ENCODE measurements at regions not wholly inside any gene's neighbourhood (a gene's known extent, or its start where the extent isn't known, plus 50 kb on each side); places are given as distances from the start of the nearest gene placed in this dataset.
"Not testable (repeated sequence)": the region's sequence is repeated elsewhere in the genome, so short reads cannot be mapped to it uniquely, and the experiment has no call there.

- TF ChIP-seq CTCF (IDR thresholded peaks at IDR 0.05) = no peak
- no peak for TF ChIP-seq POLR2A (IDR thresholded peaks at IDR 0.05)
- H3K9me3 ChIP-seq = no peaks in the 10 kb centered on the region
- no peak for ATAC-seq
- H3K4me1 ChIP-seq = no peaks in the 10 kb centered on the region
- DNase-seq = no peak
- intact Hi-C loops (cut with DNase I) = no loop called here
- H3K27ac ChIP-seq = no peak overlapping the region
- H3K36me3 ChIP-seq (replicated peaks in 1 of 2; ENCODE audit: insufficient read depth in 1 of 2, low read depth in 2 of 2) = no peaks in the 10 kb centered on the region
- no peaks in the 10 kb centered on the region for H3K27me3 ChIP-seq
- WGBS, 2 donors = 34 to 38% methylated on average over 1 of the region's 1 CpG
- no peak overlapping the region for H3K4me3 ChIP-seq
Measured at GRCh38 chr12:90809940-90810339, 145.0 kb downstream of the CCER1 start.

- no peaks in the 10 kb centered on the region for H3K4me1 ChIP-seq
- H3K9me3 ChIP-seq = no peaks in the 10 kb centered on the region
- no peak overlapping the region for H3K4me3 ChIP-seq
- no peak overlapping the region for H3K27ac ChIP-seq
- ATAC-seq (no peak), DNase-seq (no peak)
- intact Hi-C loops (cut with DNase I) = no loop called here
- no peaks in the 10 kb centered on the region for H3K36me3 ChIP-seq (replicated peaks in 1 of 2; ENCODE audit: insufficient read depth in 1 of 2, low read depth in 2 of 2)
- 64 to 77% methylated on average over 3 of the region's 3 CpGs for WGBS, 2 donors
- TF ChIP-seq POLR2A (IDR thresholded peaks at IDR 0.05) (no peak), CTCF (IDR thresholded peaks at IDR 0.05) (no peak)
- no peaks in the 10 kb centered on the region for H3K27me3 ChIP-seq
Measured at GRCh38 chr12:90808568-90808967, 146.4 kb downstream of the CCER1 start.

GRCh38 chr12:90802727-90803126 lies 152.2 kb downstream of the CCER1 start:
- Histone ChIP-seq H3K27me3 (no peaks in the 10 kb centered on the region), H3K4me1 (no peaks in the 10 kb centered on the region), H3K9me3 (no peaks in the 10 kb centered on the region), H3K27ac (no peak overlapping the region), H3K4me3 (no peak overlapping the region), H3K36me3 (replicated peaks in 1 of 2; ENCODE audit: insufficient read depth in 1 of 2, low read depth in 2 of 2) (no peaks in the 10 kb centered on the region)
- TF ChIP-seq CTCF (IDR thresholded peaks at IDR 0.05) (no peak), POLR2A (IDR thresholded peaks at IDR 0.05) (no peak)
- ATAC-seq = no peak
- intact Hi-C loops (cut with DNase I) = no loop called here
- DNase-seq = no peak
- 86 to 90% methylated on average over 6 of the region's 6 CpGs for WGBS, 2 donors

- no peaks in the 10 kb centered on the region for H3K9me3 ChIP-seq
- H3K4me1 ChIP-seq = no peaks in the 10 kb centered on the region
- H3K27me3 ChIP-seq = no peaks in the 10 kb centered on the region
- no peak for ATAC-seq
- TF ChIP-seq CTCF (IDR thresholded peaks at IDR 0.05) = no peak
- TF ChIP-seq POLR2A (IDR thresholded peaks at IDR 0.05) = no peak
- H3K4me3 ChIP-seq = no peak overlapping the region
- no peak overlapping the region for H3K27ac ChIP-seq
- no peaks in the 10 kb centered on the region for H3K36me3 ChIP-seq (replicated peaks in 1 of 2; ENCODE audit: insufficient read depth in 1 of 2, low read depth in 2 of 2)
- 75 to 77% methylated on average over 4 of the region's 4 CpGs for WGBS, 2 donors
- intact Hi-C loops (cut with DNase I) = no loop called here
- DNase-seq = no peak
Measured at GRCh38 chr12:90801776-90802175, 153.2 kb downstream of the CCER1 start.

- Histone ChIP-seq H3K27ac (no peak overlapping the region), H3K36me3 (replicated peaks in 1 of 2; ENCODE audit: insufficient read depth in 1 of 2, low read depth in 2 of 2) (no peaks in the 10 kb centered on the region), H3K27me3 (no peaks in the 10 kb centered on the region), H3K4me3 (no peak overlapping the region), H3K9me3 (no peaks in the 10 kb centered on the region), H3K4me1 (no peaks in the 10 kb centered on the region)
- DNase-seq (no peak), ATAC-seq (no peak)
- 23 to 41% methylated on average over 2 of the region's 2 CpGs for WGBS, 2 donors
- TF ChIP-seq CTCF (IDR thresholded peaks at IDR 0.05) = no peak
- no peak for TF ChIP-seq POLR2A (IDR thresholded peaks at IDR 0.05)
- intact Hi-C loops (cut with DNase I) = no loop called here
Measured at GRCh38 chr12:90794212-90794611, 160.8 kb downstream of the CCER1 start.

GRCh38 chr12:90792718-90793117 lies 162.3 kb downstream of the CCER1 start:
- not testable (repeated sequence) for DNase-seq, ATAC-seq

More at GRCh38 chr12:90792718-90793117, 162.3 kb downstream of the CCER1 start:
- H3K36me3 ChIP-seq (replicated peaks in 1 of 2; ENCODE audit: insufficient read depth in 1 of 2, low read depth in 2 of 2); H3K4me3 ChIP-seq; H3K9me3 ChIP-seq; H3K27ac ChIP-seq; intact Hi-C loops (cut with DNase I); H3K4me1 ChIP-seq; H3K27me3 ChIP-seq: not testable (repeated sequence)
- WGBS, 2 donors = 82 to 88% methylated on average over 1 of the region's 1 CpG
